ENCODE measurements at regions not wholly inside any gene's neighbourhood (a gene's known extent, or its start where the extent isn't known, plus 50 kb on each side); places are given as distances from the start of the nearest gene placed in this dataset.
A peak's percentile ranks its signal among the peaks of the same experiment; 100 is the strongest.

GRCh38 chr18:23388357-23388756 lies 64.7 kb upstream of the RIOK3 start:
- no peak for DNase-seq

GRCh38 chr18:23391156-23391555 lies 61.9 kb upstream of the RIOK3 start:
- no peak for DNase-seq

- DNase-seq, result no peak
Observed at GRCh38 chr18:23397907-23398306, 55.2 kb upstream of the RIOK3 start.

- no peak for DNase-seq
Observed at GRCh38 chr18:23398401-23398800, 54.7 kb upstream of the RIOK3 start.

GRCh38 chr18:23399067-23399466 lies 54.0 kb upstream of the RIOK3 start:
- no peak for DNase-seq

GRCh38 chr18:23400918-23401317 lies 52.2 kb upstream of the RIOK3 start:
- no peak for DNase-seq

GRCh38 chr18:23401400-23402347 lies 51.4 kb upstream of the RIOK3 start:
- DNase-seq, result peak; percentile 31
